NCI-H1092 (cell line): ENCODE measurements at regions not wholly inside any gene's neighbourhood (a gene's known extent, or its start where the extent isn't known, plus 50 kb on each side); places are given as distances from the start of the nearest gene placed in this dataset.

Experiments
- DNase-seq: peaks from one replicate; lab custom pipeline; 2025; lab: John Stamatoyannopoulos, UW

GRCh38 chr7:23973264-23973663 lies 263.2 kb downstream of the STK31 start:
- no peak for DNase-seq

GRCh38 chr7:23980081-23980480 lies 270.1 kb downstream of the STK31 start:
- DNase-seq: no peak

GRCh38 chr7:23981314-23981713 lies 271.3 kb downstream of the STK31 start:
- no peak for DNase-seq

- no peak for DNase-seq
Measured at GRCh38 chr7:23981758-23982157, 271.7 kb downstream of the STK31 start.

- no peak for DNase-seq
Measured at GRCh38 chr7:24005517-24005916, 278.5 kb upstream of the NPY start.

GRCh38 chr7:24010495-24010894 lies 273.5 kb upstream of the NPY start:
- DNase-seq: no peak

- DNase-seq: no peak
Measured at GRCh38 chr7:24017519-24017918, 266.5 kb upstream of the NPY start.

- no peak for DNase-seq
Measured at GRCh38 chr7:24018331-24018730, 265.7 kb upstream of the NPY start.

GRCh38 chr7:24019841-24020240 lies 264.1 kb upstream of the NPY start:
- no peak for DNase-seq

GRCh38 chr7:24024276-24025068 lies 259.5 kb upstream of the NPY start:
- no peak for DNase-seq

- no peak for DNase-seq
Measured at GRCh38 chr7:24025094-24025493, 258.9 kb upstream of the NPY start.

- DNase-seq: no peak
Measured at GRCh38 chr7:24025765-24026164, 258.2 kb upstream of the NPY start.

- no peak for DNase-seq
Measured at GRCh38 chr7:24026351-24026750, 257.6 kb upstream of the NPY start.

GRCh38 chr7:24029068-24029467 lies 254.9 kb upstream of the NPY start:
- no peak for DNase-seq

GRCh38 chr7:24034251-24034650 lies 249.7 kb upstream of the NPY start:
- no peak for DNase-seq

- no peak for DNase-seq
Measured at GRCh38 chr7:24035366-24036032, 248.5 kb upstream of the NPY start.

GRCh38 chr7:24036033-24036412 lies 248.0 kb upstream of the NPY start:
- DNase-seq: no peak

GRCh38 chr7:24038993-24039392 lies 245.0 kb upstream of the NPY start:
- no peak for DNase-seq

- no peak for DNase-seq
Measured at GRCh38 chr7:24039991-24040624, 243.9 kb upstream of the NPY start.

GRCh38 chr7:24042028-24042427 lies 242.0 kb upstream of the NPY start:
- no peak for DNase-seq

GRCh38 chr7:24049296-24049695 lies 234.7 kb upstream of the NPY start:
- DNase-seq: no peak

GRCh38 chr7:24050991-24051560 lies 232.9 kb upstream of the NPY start:
- DNase-seq: no peak

GRCh38 chr7:24051651-24052050 lies 232.3 kb upstream of the NPY start:
- DNase-seq: no peak
